DMS79 (cell line): ENCODE measurements at regions not wholly inside any gene's neighbourhood (a gene's known extent, or its start where the extent isn't known, plus 50 kb on each side); places are given as distances from the start of the nearest gene placed in this dataset.

ENCODE experiments used
- DNase-seq: peaks from one replicate; lab custom pipeline; 2025; lab: John Stamatoyannopoulos, UW

DNA sequence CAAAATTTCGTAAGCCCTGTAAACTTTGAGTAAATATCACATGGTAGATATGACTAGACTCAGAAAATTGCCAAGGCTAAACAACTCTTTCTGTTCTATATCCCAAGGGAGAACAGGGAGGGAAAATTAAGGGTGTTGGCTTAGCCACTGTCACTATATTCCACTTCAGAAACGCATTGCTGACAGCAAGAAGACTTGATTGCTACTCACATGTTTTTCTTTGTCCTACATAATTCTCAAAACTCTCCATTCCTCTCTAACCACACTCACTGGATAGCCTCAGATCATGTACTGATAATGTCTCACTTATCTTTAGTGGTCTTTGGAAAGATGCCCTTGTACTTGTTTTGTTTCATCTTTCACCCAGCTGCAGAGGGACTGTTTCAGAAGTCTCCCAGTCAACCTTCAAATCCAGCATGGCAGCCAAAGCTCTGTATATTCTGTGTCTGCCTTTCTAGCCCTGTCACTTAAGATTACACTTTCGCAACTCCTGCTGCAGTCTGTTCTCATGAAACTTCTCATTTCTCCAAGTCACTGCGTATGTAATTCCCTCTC is 582.4 kb upstream of the FZD8 start:
- no peak for DNase-seq

GRCh38 chr10:36221101-36221500 is 579.0 kb upstream of the FZD8 start:
- DNase-seq, result no peak

DNA sequence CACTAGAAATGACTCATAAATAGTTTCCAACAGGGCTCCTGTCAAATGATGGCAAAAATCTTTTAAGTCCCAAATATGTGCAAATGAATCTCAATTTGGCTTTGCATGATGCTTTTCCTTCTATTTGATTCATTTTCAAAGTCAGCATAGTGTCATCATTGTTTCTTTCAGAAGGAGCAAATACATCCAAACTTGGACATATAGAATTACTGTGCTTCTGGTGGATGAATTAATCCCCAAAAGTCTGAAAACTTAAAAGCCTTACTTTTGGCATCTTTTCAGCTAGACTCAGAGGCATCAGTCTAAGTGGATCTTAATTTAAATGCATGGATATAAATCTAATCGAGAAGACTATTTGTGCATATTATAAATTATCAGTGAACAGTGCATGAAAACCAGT is 578.1 kb upstream of the FZD8 start:
- no peak for DNase-seq

DNA sequence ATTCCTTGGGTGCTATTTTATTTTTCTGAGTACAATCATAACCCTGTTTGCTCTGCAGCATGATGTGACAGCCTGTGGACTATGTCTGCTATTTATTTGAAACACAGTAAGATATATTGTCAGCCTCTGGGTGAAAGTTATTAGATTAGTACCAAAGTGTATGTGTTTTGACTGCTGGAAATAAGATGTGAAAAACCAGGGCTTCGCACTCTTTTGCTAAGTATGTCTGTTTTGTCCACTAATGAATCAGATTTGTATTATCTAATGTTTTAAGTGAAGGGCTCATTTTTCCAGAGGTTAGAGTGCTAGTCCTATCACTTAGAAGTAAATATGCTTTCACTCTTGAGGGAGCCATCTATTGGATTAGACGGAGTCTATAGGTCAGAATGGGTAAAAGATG is 569.8 kb upstream of the FZD8 start:
- no peak for DNase-seq

DNA sequence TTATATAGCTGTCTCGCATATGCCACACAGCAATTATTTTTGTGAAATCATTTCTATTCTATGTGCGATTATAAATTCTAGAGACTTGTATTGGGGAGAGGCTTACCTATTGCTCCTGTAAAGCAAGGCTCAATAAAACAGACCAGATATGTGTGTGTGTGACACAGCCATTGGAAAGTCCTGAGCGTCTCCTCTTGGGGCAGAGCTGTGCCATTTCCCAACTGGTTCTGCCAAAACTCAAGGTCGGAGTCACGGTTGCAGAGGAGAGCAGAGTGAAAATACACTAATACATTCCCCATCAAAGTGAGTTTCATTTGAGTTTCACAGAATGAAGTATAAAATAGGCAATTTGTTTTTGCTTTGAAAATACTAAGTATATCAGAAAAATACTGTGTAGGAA is 567.4 kb upstream of the FZD8 start:
- DNase-seq, result no peak

DNA sequence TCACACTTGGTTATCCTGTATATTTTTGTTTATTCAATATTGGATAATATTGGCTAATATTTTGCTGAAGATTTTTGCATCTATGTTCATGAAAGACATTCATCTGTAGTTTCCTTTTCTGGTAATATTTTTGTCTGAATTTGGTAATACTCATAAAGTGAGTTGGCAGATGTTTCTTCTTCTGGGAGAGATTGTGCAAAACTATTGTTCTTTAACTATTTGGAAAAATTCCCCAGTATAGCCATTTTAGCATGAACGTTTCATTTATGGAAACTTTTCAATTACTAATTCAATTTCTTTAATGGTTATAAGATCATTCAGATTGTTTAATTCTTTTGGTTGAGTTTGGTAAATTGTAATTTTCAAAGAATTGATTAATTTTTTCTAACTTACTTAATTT is 560.8 kb upstream of the FZD8 start:
- DNase-seq, result no peak

- DNase-seq, result no peak
Observed at GRCh38 chr10:36200577-36200976, 558.5 kb upstream of the FZD8 start.

GRCh38 chr10:36198322-36198721 is 556.2 kb upstream of the FZD8 start:
- DNase-seq, result no peak

DNA sequence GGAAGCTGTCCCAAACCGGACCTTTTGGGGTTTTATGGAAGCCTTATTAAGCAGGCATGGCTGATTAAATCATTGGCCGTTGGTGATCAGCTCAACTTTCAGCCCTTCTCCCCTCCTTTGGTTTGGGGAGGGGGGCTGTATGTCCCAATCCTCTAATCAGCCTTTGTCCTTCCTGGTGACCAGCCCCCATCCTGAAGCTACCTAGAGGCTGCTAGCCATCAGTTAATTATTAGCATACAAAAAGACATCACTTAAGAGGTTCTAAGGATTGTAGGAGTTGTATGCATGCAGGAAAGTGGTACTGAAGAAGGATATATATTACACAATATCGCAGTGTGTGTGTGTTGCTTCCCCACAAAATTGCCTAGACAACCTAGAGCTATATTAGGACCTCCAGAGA is 553.3 kb upstream of the FZD8 start:
- no peak for DNase-seq

- no peak for DNase-seq
Observed at GRCh38 chr10:36194276-36194675, 552.2 kb upstream of the FZD8 start.

- no peak for DNase-seq
Observed at GRCh38 chr10:36191009-36191408, 548.9 kb upstream of the FZD8 start.

DNA sequence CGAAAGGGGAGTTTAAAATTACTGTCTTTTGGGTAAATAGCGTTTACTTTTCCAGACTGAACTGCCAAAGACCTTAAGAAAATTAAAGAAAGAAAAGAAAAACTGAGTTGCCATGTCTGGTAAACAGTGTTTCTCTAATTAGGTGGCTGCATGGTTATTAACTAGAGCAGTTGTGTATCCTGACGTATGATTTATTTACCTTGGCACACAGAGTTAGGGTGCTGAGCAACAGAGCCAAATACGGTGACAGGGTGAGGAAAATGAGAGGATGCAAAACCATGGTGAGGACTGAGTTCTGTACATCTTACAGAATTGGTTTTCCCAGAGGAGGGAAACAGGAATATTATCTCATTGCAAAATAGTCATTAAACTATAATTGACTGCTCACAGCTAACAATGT is 546.4 kb upstream of the FZD8 start:
- DNase-seq, result no peak

DNA sequence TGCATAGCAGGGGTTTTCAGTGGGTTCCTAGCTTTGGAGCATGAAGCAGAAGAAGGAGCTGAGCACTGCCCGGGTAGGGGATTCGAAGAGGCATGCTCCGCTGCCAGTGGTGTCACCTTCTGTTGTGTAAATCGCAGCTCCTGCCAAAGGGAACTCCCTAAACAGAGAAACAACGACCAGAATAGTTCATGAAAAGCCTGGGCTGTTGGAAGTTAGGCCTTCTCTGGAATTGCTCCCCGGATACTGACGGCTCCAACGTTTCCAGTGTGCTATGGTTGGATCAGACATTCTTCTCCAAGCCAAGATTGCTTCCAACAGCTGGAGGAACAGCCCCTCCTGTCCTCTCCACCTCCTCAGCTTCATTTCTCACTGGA is 546.0 kb upstream of the FZD8 start:
- DNase-seq, result no peak

- DNase-seq, result no peak
Observed at GRCh38 chr10:36187380-36188079, 545.4 kb upstream of the FZD8 start.

- DNase-seq, result no peak
Observed at GRCh38 chr10:36185097-36185496, 543.0 kb upstream of the FZD8 start.

DNA sequence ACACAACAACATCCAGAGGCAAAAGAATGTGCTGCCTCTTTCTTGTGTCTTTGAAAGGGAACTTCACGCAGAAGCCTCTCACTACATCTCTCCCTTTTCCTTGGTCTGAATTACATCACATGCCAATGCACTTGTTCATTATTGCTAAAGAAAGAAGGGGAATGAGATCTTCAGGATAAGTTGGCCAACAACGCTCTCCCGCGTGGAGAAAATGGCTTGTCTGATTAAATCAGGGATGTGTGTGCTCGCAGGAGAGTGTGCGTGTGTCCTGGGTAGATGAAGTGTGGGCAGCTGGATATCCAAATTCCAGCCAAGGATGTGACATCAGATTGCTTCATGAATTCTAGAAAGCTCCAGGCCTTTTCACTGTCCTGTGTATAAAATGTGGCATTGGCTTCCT is 541.6 kb upstream of the FZD8 start:
- DNase-seq, result no peak

DNA sequence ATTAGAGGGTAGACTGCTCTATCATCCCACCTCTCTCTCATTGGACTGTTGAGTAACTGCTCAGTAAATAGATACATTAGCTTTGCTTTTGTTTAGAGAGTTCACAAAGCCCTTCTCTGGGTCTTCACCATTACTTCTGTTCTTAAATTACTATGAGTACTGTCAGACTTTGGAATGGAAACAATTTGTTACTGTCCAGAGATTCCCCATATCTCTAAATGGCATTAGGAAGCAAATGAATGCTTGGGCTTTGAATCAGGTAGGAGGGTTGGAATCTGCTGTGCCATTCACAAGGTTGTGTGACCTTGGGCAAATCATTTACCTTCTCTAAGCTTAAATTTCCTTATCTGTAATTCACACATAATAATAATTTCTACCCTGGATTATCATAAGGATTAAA is 541.0 kb upstream of the FZD8 start:
- no peak for DNase-seq

- DNase-seq, result no peak
Observed at GRCh38 chr10:36182606-36183005, 540.5 kb upstream of the FZD8 start.

- DNase-seq, result no peak
Observed at GRCh38 chr10:36182179-36182566, 540.1 kb upstream of the FZD8 start.

GRCh38 chr10:36181426-36182178 is 539.5 kb upstream of the FZD8 start:
- no peak for DNase-seq

DNA sequence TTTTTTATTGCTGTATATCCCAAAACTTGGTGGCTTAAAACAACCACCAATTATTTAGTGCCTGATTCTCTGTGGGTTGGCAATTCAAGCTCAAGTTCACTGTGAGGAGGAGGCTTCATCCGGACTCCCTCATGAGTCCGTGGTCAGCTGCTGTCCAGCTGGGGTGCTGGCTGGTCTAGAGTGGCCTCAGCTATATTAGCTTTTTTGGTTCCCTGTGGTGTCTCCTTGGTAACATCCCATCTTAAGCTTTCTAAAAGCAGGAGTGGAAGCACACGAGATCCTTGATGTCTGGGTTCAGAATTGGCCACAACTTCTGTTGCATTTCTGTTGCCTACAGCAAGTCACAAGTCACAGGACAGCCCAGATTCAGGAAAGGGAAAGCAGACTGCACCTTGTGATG is 536.5 kb upstream of the FZD8 start:
- DNase-seq, result no peak

DNA sequence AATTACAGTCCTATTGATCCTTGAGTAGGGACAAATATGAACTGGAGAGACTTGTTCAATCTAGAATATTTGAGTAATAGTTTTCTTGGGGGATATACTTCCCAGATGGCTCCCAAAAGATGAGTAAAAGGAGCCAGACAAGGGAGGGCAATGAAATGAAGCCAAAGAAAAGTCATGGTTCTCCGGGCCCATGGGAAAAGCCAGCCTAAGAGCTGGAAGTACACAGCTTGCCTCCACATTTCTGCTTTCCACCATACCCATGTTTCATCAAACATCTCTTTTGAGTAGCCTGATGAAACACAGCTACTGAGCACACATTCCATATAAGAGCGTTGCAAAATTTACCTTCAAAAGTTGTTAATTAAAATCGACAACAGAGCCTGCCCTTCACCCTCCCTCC is 535.0 kb upstream of the FZD8 start:
- no peak for DNase-seq

DNA sequence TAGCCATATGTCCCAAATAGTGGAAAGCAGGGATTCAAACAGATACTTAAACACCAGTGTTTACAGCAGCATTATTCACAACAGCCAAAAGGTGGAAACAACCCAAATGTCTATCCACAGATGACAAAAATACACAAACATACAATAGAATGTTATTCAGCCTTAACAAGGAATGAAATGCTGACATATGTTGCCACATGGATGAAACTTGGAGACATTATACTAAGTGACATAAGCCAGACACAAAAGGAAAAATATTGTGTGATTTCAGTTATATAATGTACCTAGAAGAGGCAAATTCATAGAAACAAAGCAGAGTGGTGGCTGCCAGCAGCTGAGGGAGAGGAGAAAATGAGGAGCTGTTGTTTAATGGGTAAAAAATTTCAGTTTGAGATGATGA is 533.9 kb upstream of the FZD8 start:
- DNase-seq, result no peak

DNA sequence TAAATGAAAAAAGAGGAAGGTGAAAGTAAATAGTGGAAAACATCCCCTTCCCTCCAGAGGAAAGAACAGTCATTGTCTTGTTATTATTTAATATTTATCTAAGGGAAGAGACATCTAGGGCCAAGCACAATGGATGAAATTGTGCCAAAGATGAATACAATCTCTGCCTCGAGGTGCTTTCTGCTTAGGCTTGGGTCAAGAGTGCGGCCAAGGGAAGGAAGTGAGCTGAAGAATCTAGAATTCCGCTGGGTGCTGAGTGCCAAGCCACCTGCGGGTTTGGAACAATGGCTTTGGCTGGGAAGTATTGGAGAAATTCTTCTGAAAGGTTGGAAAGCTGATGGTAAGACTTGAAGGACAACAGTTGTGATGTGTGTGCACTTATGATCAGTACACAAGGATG is 531.3 kb upstream of the FZD8 start:
- no peak for DNase-seq
